ENCODE measurements at regions not wholly inside any gene's neighbourhood (a gene's known extent, or its start where the extent isn't known, plus 50 kb on each side); places are given as distances from the start of the nearest gene placed in this dataset.

DNA sequence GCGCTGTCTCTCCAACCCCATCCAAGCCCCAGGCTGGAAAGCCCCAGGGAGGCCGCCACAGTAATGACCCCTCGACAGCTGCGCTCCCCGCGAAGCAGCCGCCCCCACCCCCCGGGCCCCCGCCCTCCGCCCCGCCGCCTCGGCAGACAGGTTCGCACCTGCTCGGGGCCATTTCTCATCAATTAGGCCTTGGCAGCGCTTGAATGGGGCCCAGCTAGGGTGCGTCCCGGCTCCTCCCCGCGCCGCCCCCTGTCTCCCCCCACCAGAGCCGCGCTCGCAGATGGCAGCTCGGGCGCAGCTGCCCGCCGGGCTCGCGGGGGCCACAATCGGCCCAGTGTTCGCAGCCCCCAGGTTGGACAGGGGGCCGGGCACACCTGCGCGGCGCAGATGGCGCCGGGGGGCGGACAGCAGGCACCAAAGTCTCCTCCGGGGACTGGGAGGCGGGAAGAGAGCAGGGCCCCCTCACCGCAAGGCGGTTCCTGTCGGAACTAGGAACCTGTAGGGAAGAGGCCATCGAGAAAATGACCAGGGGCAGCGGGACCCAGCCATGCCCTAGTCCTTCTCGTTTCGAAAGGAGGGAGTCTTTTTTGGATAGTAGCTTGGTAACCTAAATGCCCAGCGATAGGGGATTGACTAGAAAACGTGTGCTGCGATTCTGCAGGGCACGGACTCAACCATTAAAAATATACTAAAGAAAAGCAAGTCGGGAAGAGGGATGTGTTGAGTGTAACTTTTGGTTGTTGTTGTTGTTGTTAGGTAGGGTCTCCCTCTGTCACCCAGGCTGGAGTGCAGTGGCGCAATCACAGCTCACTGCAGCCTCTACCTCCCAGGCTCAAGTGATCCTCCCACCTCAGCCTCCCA, 83.2 kb upstream of the EYA2 start:
- DNase-seq: no peak

DNA sequence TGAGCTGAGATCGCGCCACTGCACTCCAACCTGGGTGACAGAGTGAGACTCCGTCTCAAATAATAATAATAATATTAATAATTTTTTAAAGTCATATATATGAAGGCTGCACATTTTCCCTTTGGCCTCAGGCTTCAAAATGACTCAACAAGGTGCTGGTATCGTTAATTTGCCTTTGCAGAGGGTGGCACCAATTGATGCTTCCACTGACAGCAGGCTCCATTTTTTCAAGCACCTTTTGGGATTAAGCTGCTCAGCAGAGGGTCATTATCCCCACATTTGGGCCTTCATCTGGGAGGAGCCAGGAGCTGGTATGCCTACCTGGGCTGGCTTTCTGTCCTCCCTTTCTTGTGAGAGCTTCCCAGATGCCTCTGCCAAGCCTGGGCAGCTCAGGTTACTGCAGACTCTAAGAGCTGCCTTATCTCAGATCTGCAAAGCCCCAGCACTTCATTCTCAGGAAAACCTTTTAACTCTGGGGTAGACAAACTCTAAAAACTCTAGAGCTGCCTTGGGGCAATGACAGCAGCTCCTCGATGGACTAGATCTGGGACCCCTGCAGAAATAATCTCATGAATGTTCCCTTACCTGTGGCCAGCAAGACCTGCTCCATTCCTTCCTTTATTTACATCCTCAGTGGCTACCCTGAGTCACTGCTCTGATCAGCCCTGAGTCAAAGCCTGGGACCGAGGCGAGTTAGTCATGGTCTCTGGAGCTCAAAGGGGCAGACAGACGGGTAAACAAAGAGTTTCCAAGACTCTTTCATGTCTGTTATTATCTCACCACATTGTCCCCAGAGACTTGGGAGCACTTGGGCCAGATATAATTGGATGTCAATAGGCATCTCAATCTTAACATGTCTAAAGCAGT, 80.0 kb upstream of the EYA2 start:
- DNase-seq: no peak

DNA sequence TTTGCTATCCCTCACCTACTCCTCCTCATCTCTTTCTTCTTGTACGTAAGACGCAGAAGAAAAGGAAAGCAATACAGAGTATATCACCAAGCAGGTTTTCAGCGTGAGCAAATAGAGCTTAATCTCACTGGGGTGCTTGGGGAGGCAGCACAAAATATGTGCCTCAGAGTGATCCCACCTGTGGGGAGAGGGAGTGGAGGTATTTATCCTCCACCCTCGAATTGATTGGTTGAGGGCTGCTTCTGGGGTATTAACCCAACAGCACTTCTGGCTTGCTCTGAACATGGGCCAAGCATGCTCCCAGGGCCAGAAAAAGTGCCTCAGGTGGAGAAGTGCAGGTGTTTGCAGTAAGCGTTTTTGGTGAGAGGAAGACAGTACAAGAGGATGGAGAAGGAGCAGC, 78.5 kb upstream of the EYA2 start:
- DNase-seq: no peak

DNA sequence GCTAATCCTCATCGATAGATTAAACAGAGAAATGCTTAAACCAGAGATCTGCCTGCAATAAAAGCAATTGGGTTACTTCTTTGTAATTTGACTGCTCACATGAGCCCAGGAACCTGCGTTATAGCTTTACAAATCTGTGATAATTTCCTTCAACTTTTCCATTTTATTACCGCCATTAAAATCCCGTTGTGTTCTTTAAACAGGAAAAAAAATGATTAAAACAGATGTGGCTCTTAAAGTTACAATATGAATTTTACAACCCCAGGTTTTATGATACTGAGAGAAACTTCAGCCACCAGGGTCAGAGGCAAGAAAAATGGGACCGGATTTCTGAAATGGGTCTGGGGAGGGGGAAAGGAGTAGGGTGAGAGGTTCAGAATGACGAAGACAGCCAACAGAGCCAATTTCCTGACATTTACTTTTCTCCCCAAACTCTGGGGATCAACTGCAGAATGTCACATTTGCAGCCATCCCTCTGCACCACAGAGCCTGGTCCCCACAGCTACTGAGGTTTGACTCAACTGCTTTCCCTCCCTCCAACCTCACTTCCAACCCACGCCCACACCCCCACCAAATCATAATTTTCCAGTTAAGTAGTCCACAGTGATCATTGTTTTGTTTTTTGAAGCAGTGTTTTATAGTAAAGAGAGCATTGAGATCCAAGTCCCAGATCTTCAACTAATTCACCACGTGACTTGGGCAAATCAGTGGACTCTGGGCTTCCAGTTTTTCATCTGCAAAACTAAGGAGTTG, 77.6 kb upstream of the EYA2 start:
- no peak for DNase-seq

DNA sequence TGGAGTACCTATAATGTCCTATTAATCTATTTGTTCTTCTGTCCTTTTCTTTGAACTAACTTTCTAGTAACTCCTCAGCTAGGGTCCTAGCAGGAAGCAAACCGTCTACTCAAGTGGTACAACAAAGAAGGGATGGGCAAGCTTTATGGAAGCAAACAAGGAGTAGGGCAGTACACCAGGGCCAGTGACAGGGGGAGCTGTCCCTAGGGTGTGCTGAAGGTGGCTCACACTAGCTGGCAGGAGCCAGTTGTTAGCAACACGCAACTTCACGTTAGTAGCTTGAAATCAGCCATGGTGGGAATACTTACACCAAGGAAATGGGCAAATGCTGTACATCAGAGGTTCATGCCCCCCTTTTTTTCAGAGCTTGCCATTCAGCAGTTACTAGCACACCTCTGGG, 74.0 kb upstream of the EYA2 start:
- no peak for DNase-seq

DNA sequence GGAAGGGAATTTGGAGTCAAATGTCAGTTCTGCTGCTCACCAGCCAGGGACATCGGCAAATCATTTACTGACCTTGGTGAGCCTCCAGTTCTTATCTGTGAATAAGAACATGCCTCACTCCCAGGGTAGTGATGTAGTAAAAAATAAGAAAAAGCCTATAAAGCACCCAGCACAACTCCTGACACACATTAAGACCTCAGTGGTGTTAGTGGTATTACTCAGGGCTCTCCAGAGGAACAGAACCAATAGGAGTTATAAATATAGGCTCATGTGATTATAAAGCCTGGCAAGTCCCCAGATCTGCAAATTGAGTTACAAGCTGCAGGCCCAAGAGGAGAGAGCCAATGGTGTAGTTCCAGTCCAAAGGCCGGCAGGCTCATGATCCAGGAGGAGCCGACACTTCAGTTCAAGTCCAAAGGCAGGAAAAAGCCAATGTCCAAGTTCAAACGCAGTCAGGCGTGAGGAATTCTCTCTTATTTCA, 71.3 kb upstream of the EYA2 start:
- no peak for DNase-seq

DNA sequence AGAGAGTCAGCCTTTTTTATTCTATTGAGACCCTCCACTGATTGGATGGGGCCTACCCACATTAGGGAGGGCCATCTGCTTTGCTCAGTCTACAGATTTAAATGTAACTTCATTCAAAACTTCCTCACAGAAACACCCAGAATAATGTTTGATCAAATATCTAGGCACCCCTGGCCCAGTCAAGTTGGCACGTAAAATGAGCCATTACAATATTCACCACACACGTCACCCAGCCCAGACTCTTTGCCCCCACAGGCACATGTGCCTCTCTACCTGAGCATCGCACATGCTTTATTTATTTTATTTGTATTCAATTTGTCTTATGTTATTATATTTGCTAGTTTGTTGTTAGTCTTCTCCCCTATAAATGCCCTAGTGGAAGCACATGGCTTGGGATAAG, 70.9 kb upstream of the EYA2 start:
- DNase-seq: no peak

DNA sequence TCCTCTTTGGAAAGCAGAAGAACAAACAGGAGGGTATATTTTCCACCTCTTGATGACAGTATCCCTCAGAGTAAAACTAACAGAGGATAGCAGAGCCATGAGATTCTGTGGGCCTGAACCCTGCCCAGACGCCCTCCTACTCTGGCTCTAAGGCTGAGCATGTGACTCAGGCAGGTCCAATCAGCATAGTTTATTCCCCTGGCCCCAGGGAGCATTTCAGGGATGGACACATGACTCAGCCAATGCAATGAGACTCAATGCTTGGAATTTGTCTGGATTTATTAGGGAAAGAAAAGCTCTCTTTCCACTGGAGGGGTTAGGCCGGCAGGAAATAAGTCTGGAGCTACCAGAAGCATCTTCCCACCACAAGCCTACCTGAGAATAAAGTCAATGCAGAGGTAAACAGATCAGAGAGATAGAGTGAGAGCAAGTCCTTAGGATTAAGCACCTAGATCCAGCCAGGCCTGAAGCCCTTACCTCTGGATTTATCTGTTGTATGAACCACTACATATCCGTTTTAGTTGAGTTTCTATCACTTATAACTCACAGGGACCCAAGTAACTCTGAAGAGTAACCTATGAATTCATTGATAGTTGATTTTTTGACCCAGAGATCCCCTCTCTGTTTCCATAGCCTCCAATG, 68.2 kb upstream of the EYA2 start:
- no peak for DNase-seq

DNA sequence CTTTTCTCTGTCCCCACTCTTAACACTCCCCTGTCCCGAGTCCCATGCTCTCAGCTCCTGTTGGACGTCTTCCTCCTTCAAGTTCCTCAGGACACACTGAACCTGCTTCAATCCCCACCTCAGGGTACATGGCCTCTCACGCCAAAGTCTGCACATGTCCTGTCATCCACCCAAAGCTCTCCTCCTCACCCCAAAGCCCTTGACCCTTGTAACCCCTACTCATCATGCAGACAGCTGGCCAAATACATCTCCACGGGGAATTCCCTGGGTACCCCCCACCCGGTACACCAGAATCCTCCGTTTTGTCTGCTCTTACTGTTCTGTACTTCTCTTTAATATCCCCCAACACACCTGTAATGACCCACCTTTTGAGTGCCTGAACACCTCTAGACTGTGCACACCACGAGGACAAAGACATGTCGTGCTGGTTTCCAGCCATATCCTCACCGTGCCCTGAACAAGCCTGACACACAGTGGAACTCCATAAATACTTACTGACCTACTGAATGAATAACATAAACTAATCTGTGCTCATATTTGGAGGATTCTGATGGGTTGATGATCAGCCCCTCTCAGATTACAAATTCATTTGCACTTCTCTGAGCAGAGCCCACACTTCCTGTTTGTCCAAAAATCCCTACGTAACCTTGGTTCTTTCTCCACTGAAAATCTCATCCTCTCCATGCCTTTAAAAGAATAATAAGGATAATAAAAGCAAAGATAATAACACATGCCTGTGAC, 66.8 kb upstream of the EYA2 start:
- no peak for DNase-seq

DNA sequence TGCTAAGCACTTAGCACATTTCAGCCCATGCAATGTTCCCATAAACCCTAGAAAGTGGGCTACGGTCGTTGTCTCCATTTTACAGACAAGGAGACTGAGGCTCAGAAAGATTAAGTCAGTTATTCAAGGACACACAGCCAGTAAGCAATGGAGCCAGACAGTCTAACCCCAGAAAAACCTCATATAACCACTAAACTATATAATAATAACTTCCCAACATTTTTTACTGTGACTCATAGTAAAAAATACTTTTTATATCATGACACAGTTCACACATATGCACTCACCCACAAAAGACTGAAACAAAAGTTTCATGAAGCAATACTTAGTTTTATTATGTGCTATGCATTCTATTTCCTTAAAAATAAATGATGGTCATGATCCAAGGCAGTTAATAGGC, 66.2 kb upstream of the EYA2 start:
- DNase-seq: no peak

DNA sequence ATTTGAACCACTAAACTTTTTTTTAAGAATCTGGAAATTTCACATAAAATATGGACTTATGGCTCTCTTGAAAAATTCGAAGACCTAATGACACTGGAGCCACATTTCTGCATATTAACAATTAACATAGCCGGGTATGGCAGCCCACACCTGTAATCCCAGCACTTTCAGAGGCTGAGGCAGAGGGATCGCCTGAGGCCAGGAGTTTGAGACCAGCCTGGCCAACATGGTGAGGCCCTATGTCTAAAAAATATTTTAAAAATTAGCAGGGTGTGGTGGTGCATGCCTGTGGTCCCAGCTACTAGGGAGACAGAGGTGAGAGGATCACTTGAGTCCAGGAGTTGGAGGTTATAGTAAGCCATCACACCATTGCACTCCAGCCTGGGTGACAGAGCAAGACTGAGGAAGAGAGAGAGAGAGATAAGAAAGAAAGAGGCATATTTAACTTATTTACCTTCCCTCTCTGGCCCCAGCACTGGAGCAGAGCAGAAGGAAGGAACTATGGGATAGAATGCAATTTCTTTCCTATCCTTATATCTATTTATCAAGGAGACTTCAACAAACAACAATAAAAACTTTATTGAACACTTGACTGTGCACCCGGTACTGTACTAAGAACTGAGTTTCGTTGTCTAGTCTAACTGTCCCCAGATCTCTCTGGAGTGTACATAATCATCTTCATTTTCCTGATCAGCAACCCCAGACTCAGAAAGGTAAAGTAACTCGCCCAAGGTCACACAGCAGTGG, 63.6 kb upstream of the EYA2 start:
- no peak for DNase-seq

DNA sequence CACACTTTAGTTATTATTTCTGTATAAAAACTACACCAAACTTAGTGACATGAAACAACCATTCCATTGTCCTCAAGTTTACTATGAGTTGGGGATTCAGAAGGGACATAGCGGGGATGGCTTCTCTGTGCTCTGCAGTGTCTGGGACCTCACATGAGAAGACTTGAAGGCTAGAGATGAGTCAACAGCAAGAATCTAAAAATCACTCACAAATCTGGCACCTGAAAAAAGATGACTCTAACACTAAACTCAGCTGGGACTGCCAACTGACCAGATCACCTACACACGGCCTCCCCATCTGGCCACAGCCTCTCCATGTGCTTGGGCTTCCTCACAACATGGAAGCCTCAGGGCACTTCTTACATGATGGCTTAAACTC, 63.0 kb upstream of the EYA2 start:
- no peak for DNase-seq

DNA sequence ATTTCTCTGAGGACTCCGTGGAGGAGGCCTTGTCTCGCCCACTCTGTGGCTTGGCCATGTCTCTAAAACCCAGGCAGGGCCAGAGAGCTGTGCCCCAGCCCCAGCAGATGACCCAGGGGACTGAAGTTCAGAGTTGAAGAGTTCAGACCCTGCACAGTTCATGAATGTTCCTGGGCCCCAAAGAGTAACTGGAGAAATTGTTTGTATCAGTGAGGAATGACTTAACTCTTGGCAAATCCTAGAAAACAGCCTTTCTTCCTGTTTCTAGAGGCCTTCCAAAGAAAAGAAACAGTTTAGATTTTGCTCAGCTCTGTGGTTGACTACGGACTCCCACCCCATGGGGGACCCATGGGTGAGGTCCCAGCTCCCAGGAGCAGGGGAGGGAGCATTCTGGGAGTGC, 62.1 kb upstream of the EYA2 start:
- DNase-seq: no peak

DNA sequence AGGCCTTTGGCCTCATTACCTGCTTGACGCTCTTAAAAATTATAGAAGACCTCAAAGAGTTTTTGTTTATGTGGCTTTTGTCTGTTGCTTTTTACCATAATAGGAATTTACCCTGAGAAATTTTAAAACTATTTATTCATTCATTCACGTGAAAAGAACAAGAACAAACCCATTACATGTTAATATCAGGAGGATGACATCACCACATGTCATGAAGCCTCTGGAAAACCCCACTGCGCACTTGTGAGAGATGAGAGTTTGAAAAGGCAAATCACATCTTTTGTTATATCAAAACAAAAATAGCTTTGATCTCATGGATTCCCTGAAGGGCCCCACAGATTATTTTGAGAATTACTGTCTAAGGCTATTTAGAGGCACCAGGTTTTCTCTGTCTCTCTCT, 61.3 kb upstream of the EYA2 start:
- peak; percentile 6 for DNase-seq

DNA sequence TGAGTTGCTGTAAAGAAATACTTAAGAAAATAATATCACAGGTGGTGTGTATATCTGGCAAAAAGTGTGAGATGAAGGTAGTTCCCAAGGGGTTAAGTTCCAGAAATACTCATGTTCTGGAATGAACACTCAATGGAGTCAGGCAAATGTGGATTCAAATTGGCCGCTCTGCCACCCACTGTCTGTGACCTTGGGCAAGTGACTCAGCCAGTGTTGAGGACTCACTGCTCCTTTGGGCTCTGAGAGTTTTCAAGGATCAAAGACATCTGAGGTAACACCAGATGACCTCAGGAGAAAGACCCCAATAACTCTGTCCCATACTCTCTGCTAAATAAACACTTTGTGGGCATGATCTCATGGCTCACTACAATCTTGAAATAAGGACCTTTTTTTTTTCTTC, 59.2 kb upstream of the EYA2 start:
- DNase-seq: no peak

DNA sequence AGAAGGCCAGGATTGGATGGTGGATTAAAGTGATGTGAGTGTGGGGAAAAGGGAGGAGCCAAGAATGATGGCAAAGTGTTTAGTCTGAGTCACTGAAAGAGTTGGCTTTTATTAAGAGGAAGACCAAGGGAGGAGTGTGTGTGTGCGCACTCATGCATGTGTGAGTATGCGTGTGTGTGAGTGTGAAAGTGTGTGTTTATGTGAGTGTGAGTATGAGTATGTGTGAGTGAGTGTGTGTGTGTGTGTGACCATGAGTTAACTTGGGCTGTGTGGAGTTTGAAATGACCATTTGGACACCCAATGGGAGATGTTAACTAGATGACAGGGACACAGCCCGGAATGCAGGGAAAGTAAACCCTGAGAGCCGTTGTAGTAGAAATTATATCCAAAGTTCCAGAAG, 57.6 kb upstream of the EYA2 start:
- DNase-seq: no peak

DNA sequence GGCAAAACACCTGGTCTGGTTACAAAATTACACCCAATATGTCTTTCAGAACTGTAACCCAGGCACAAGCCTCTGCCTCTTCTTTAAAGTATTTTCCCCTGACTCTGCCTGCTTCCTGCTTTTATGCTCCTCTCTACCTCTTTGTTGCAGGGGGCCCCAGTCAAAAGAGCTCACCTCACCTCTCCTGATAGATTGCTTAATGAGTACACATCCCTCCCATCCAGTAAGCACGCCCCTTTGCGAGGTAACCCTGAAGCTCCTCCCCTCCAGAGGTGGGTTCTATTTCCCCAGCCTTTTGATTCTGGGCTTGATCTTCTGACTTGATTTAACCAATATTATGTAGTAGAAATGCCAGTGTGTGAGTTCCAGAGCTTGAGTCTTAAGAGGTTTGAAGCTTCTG, 56.6 kb upstream of the EYA2 start:
- DNase-seq: no peak

DNA sequence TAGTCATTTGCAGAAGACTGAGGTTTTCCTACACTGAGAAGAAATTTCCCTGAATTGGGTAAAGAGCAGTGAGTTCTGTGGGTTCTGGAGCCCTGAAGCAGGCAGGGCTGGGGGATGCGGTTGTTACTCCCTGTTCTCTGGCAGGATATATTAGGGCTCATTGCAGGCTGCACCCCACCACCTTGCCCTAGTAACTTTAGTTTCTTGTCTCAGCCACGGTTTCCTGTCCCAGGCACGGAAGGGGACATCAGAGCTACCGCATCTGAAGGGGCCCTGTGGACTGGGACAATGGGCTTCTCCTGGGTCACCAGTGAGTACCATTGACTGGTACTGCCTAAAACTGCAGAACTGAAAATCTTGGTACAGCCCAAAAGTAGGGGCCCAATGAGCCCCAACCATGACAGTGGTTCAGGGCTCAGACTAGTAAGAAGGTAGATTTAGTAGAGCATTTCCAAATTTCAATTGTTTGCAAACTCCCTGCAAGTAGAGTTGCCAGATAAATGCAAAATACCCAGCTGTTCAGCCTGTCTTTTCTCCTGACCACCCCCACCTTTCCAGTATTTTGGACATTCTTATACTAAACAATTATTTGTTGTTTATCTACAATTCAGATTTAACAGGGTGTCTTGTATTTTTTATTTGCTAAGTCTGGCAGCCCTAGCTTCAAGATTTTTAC, 54.5 kb upstream of the EYA2 start:
- DNase-seq: no peak

Data from stimulated activated CD4-positive, alpha-beta T cell treated with anti-CD3 and anti-CD28 coated beads, Interleukin-1b, Interleukin-23, amount 100 ng/mL, for 48 hours (primary cell).